Esophagus muscularis mucosa (tissue), 4 donors: ENCODE measurements at regions not wholly inside any gene's neighbourhood (a gene's known extent, or its start where the extent isn't known, plus 50 kb on each side); places are given as distances from the start of the nearest gene placed in this dataset.

Experiments
- DNase-seq: peaks from one replicate; pipeline ENCODE4 v3.0.0-alpha.2; 2017; ENCODE audit errors: extremely low spot score
- H3K27ac ChIP-seq, 4 donors: fragments of 200-600 bp; sonication (generic); replicated peaks in 1 of 4; 1 replicate in 3 of 4; 2 replicates in 1 of 4; pipeline ENCODE4 v1.5.1; 2016 to 2019; ENCODE audit warnings: mild to moderate bottlenecking in 1 of 4
- H3K27me3 ChIP-seq, 4 donors: fragments of 200-600 bp; sonication (generic); one replicate each; pipeline versions ENCODE4 v1.5.1 to v1.6.0; 2016 to 2019
- H3K36me3 ChIP-seq, 4 donors: fragments of 200-600 bp; sonication (generic); one replicate each; pipeline ENCODE4 v1.5.1; 2016 to 2019
- H3K4me1 ChIP-seq, 4 donors: fragments of 200-600 bp; sonication (generic); one replicate each; pipeline ENCODE4 v1.5.1; 2016 to 2019
- H3K4me3 ChIP-seq, 4 donors: fragments of 200-600 bp; sonication (generic); 1 replicate in 2 of 4; 2 replicates in 2 of 4; pipeline ENCODE4 v1.5.1; 2016 to 2019; ENCODE audit warnings: mild to moderate bottlenecking in 4 of 4, moderate library complexity in 1 of 4
- H3K9me3 ChIP-seq, 4 donors: fragments of 200-600 bp; sonication (generic); 1 replicate in 3 of 4; 2 replicates in 1 of 4; pipeline ENCODE4 v1.5.1; 2016 to 2019
- CTCF ChIP-seq, 3 experiments: fragments of 200-600 bp in 2 of 3; fragments of 450-650 bp in 1 of 3; sonication (generic) in 2 of 3; IDR thresholded peaks; one replicate each; pipeline ENCODE4 v1.5.1; 2017 to 2019; ENCODE audit warnings: antibody characterized with exemption in 3 of 3, mild to moderate bottlenecking in 2 of 3, moderate library complexity in 1 of 3
- EP300 ChIP-seq: sonication (generic); formaldehyde crosslinking; IDR thresholded peaks from one replicate; pipeline ENCODE4 v1.6.1; 2017; ENCODE audit warnings: antibody characterized with exemption
- POLR2A ChIP-seq: fragments of 450-650 bp; IDR thresholded peaks from one replicate; pipeline ENCODE4 v1.6.1; 2017; ENCODE audit warnings: antibody characterized with exemption, moderate library complexity, mild to moderate bottlenecking, low read depth
- POLR2AphosphoS5 ChIP-seq, 2 donors: sonication (generic); formaldehyde crosslinking; IDR thresholded peaks; one replicate each; pipeline ENCODE4 v1.6.1; 2017; ENCODE audit warnings: antibody characterized with exemption in 2 of 2
- WGBS: methylation state at CpG from one replicate; pipeline ENCODE4 v1.1.5; 2018; 5-methylcytosine and 5-hydroxymethylcytosine counted together
- intact Hi-C: fragments of 100-400 bp; cut with DNase I; formaldehyde crosslinking; loops from one replicate; pipeline ENCODE4 v1.15.1; 2023

- Histone ChIP-seq H3K4me3 (no peak overlapping the region), H3K36me3 (no peaks in the 10 kb centered on the region), H3K9me3 (no peaks in the 10 kb centered on the region), H3K27me3 (peaks cover 0 to 10% (median 0%) of the 10 kb centered on the region in 4 donors), H3K27ac (no peak overlapping the region), H3K4me1 (no peaks in the 10 kb centered on the region)
- 76% methylated on average over 3 of the region's 3 CpGs for WGBS
- intact Hi-C loops, result no loop called here
- no peak for TF ChIP-seq CTCF (IDR thresholded peaks at IDR 0.05)
- no peak for TF ChIP-seq POLR2A
- TF ChIP-seq EP300, result no peak
- TF ChIP-seq POLR2AphosphoS5 (IDR thresholded peaks at IDR 0.05), result no peak
- no peak for DNase-seq
Observed at GRCh38 chr12:114821570-114821969, 137.6 kb upstream of the TBX3 start.

GRCh38 chr12:114820796-114821195 is 136.8 kb upstream of the TBX3 start:
- H3K9me3 ChIP-seq, result no peaks in the 10 kb centered on the region
- DNase-seq, result no peak
- H3K4me1 ChIP-seq, result no peaks in the 10 kb centered on the region
- no peaks in the 10 kb centered on the region for H3K36me3 ChIP-seq
- H3K27ac ChIP-seq, result no peak overlapping the region
- no peak overlapping the region for H3K4me3 ChIP-seq
- no peak for TF ChIP-seq EP300
- no peak for TF ChIP-seq CTCF (IDR thresholded peaks at IDR 0.05)
- TF ChIP-seq POLR2A, result no peak
- no peak for TF ChIP-seq POLR2AphosphoS5 (IDR thresholded peaks at IDR 0.05)
- H3K27me3 ChIP-seq, result peaks cover 0 to 5% (median 0%) of the 10 kb centered on the region in 4 donors
- intact Hi-C loops, result no loop called here
- 72% methylated on average over 5 of the region's 5 CpGs for WGBS

- TF ChIP-seq POLR2A (no peak), EP300 (no peak), CTCF (IDR thresholded peaks at IDR 0.05) (no peak), POLR2AphosphoS5 (IDR thresholded peaks at IDR 0.05) (no peak)
- WGBS, result 83% methylated on average over 25 of the region's 28 CpGs
- Histone ChIP-seq H3K27me3 (peaks cover 0 to 3% (median 0%) of the 10 kb centered on the region in 4 donors), H3K4me1 (no peaks in the 10 kb centered on the region), H3K4me3 (no peak overlapping the region), H3K36me3 (no peaks in the 10 kb centered on the region), H3K27ac (no peak overlapping the region), H3K9me3 (no peaks in the 10 kb centered on the region)
- no peak for DNase-seq
- intact Hi-C loops, result no loop called here
Observed at GRCh38 chr12:114817571-114818425, 133.8 kb upstream of the TBX3 start.

GRCh38 chr12:114815026-114815795 is 131.2 kb upstream of the TBX3 start:
- Histone ChIP-seq H3K27me3 (peaks cover 0 to 3% (median 0%) of the 10 kb centered on the region in 4 donors), H3K4me1 (no peaks in the 10 kb centered on the region), H3K9me3 (no peaks in the 10 kb centered on the region), H3K36me3 (no peaks in the 10 kb centered on the region), H3K27ac (no peak overlapping the region), H3K4me3 (no peak overlapping the region)
- DNase-seq, result no peak
- TF ChIP-seq POLR2AphosphoS5 (IDR thresholded peaks at IDR 0.05), result no peak
- TF ChIP-seq EP300, result no peak
- no peak for TF ChIP-seq POLR2A
- no peak for TF ChIP-seq CTCF (IDR thresholded peaks at IDR 0.05)
- 91% methylated on average over 8 of the region's 10 CpGs for WGBS
- intact Hi-C loops, result no loop called here
